ENCODE measurements at regions not wholly inside any gene's neighbourhood (a gene's known extent, or its start where the extent isn't known, plus 50 kb on each side); places are given as distances from the start of the nearest gene placed in this dataset.

DNA sequence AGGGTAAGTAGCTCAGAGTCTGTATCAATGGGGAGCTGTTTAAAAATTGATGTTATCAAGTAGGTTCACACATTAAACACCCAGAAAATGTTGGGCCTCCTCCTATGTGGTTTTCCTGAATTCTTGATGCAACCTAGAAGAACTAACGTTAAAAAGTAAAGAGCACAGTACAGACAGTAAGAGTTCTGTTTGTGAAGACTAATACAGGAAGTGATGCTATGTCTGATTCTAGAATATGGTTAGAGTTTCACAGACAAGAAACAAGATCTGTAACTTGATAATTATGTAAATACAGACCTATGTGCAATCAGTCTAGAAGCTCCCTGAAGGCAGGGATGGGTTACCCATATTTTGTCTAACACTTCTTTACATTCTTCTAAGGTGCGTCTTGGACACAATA lies 214.9 kb upstream of the BTG1 start:
- H3K27ac ChIP-seq (ENCODE audit: extremely low read depth, low read depth, low read length), result no peak overlapping the region
- TF ChIP-seq ZIC2 (tag by site-specific recombination; IDR thresholded peaks at IDR 0.05), result no peak
- TF ChIP-seq, protein P1, sequence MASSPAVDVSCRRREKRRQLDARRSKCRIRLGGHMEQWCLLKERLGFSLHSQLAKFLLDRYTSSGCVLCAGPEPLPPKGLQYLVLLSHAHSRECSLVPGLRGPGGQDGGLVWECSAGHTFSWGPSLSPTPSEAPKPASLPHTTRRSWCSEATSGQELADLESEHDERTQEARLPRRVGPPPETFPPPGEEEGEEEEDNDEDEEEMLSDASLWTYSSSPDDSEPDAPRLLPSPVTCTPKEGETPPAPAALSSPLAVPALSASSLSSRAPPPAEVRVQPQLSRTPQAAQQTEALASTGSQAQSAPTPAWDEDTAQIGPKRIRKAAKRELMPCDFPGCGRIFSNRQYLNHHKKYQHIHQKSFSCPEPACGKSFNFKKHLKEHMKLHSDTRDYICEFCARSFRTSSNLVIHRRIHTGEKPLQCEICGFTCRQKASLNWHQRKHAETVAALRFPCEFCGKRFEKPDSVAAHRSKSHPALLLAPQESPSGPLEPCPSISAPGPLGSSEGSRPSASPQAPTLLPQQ (tag by site-specific recombination; IDR thresholded peaks at IDR 0.05), result no peak
- TF ChIP-seq ZBTB8A (tag by site-specific recombination; IDR thresholded peaks at IDR 0.05), result no peak
- TF ChIP-seq, protein P2, sequence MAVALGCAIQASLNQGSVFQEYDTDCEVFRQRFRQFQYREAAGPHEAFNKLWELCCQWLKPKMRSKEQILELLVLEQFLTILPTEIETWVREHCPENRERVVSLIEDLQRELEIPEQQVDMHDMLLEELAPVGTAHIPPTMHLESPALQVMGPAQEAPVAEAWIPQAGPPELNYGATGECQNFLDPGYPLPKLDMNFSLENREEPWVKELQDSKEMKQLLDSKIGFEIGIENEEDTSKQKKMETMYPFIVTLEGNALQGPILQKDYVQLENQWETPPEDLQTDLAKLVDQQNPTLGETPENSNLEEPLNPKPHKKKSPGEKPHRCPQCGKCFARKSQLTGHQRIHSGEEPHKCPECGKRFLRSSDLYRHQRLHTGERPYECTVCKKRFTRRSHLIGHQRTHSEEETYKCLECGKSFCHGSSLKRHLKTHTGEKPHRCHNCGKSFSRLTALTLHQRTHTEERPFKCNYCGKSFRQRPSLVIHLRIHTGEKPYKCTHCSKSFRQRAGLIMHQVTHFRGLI (tag by site-specific recombination; IDR thresholded peaks at IDR 0.05), result no peak

DNA sequence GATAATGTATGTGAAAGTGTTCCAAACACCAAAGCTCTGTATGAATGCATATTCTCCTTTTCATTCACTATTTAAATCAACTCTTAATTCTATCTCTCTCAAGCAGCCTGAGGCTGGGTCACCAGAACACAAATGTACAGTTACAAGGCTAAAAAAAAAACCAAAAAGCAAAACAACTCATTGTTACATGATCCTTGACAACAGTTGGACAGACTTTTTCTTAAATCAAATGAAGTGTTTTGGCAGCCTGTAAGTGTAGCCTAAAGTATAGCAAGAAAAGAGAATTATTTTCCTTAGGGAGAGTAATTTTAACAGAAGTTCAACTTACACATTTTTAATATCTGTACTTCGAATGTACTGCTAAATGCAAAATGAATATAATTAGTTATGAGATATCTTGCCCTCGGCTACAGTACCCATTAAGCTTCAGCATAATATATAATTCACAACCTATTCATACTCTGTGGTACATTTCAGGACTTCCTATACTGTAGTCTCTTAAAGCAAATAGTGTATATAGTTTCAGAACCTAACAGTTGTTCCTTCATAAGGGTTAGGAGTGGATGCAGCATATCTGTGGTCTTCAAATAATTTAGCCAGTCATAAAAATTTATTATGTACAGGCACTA lies 214.0 kb upstream of the BTG1 start:
- ChIA-PET CTCF (no interaction called here), POLR2A (no interaction called here)
- Histone ChIP-seq H3K9me3 (ENCODE audit: control insufficient read depth, insufficient read depth, low read depth, low read length) (no peaks in the 10 kb centered on the region), H3K27ac (ENCODE audit: extremely low read depth, low read depth, low read length) (no peak overlapping the region), H3K4me3 (ENCODE audit: low read depth, low read length) (no peak overlapping the region), H3K4me1 (ENCODE audit: control insufficient read depth, insufficient read depth, low read length) (no peaks in the 10 kb centered on the region), H3K36me3 (ENCODE audit: control insufficient read depth in 2 of 2, insufficient read depth in 1 of 2, low read length in 2 of 2) (no peaks in the 10 kb centered on the region)
- TF ChIP-seq, protein P3, sequence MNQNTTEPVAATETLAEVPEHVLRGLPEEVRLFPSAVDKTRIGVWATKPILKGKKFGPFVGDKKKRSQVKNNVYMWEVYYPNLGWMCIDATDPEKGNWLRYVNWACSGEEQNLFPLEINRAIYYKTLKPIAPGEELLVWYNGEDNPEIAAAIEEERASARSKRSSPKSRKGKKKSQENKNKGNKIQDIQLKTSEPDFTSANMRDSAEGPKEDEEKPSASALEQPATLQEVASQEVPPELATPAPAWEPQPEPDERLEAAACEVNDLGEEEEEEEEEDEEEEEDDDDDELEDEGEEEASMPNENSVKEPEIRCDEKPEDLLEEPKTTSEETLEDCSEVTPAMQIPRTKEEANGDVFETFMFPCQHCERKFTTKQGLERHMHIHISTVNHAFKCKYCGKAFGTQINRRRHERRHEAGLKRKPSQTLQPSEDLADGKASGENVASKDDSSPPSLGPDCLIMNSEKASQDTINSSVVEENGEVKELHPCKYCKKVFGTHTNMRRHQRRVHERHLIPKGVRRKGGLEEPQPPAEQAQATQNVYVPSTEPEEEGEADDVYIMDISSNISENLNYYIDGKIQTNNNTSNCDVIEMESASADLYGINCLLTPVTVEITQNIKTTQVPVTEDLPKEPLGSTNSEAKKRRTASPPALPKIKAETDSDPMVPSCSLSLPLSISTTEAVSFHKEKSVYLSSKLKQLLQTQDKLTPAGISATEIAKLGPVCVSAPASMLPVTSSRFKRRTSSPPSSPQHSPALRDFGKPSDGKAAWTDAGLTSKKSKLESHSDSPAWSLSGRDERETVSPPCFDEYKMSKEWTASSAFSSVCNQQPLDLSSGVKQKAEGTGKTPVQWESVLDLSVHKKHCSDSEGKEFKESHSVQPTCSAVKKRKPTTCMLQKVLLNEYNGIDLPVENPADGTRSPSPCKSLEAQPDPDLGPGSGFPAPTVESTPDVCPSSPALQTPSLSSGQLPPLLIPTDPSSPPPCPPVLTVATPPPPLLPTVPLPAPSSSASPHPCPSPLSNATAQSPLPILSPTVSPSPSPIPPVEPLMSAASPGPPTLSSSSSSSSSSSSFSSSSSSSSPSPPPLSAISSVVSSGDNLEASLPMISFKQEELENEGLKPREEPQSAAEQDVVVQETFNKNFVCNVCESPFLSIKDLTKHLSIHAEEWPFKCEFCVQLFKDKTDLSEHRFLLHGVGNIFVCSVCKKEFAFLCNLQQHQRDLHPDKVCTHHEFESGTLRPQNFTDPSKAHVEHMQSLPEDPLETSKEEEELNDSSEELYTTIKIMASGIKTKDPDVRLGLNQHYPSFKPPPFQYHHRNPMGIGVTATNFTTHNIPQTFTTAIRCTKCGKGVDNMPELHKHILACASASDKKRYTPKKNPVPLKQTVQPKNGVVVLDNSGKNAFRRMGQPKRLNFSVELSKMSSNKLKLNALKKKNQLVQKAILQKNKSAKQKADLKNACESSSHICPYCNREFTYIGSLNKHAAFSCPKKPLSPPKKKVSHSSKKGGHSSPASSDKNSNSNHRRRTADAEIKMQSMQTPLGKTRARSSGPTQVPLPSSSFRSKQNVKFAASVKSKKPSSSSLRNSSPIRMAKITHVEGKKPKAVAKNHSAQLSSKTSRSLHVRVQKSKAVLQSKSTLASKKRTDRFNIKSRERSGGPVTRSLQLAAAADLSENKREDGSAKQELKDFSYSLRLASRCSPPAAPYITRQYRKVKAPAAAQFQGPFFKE (tag by site-specific recombination; IDR thresholded peaks at IDR 0.05; ENCODE audit: borderline replicate concordance), result no peak
- no peak for TF ChIP-seq ZNF140 (tag by site-specific recombination; IDR thresholded peaks at IDR 0.05)
- no peak for TF ChIP-seq ZNF521 (tag by site-specific recombination; IDR thresholded peaks at IDR 0.05)
- no peak for TF ChIP-seq GLI2 (tag by site-specific recombination; IDR thresholded peaks at IDR 0.05; ENCODE audit: borderline replicate concordance, low read depth)
- TF ChIP-seq ZNF629 (tag by site-specific recombination; IDR thresholded peaks at IDR 0.05), result no peak
- TF ChIP-seq PRDM10 (tag by site-specific recombination; IDR thresholded peaks at IDR 0.05), result no peak
- no peak for TF ChIP-seq KLF7 (tag by site-specific recombination; IDR thresholded peaks at IDR 0.05; ENCODE audit: borderline replicate concordance)
- no peak for TF ChIP-seq ZNF394 (tag by site-specific recombination; IDR thresholded peaks at IDR 0.05; ENCODE audit: borderline replicate concordance)
- TF ChIP-seq ZNF416 (tag by site-specific recombination; IDR thresholded peaks at IDR 0.05), result no peak
- TF ChIP-seq, protein P4, sequence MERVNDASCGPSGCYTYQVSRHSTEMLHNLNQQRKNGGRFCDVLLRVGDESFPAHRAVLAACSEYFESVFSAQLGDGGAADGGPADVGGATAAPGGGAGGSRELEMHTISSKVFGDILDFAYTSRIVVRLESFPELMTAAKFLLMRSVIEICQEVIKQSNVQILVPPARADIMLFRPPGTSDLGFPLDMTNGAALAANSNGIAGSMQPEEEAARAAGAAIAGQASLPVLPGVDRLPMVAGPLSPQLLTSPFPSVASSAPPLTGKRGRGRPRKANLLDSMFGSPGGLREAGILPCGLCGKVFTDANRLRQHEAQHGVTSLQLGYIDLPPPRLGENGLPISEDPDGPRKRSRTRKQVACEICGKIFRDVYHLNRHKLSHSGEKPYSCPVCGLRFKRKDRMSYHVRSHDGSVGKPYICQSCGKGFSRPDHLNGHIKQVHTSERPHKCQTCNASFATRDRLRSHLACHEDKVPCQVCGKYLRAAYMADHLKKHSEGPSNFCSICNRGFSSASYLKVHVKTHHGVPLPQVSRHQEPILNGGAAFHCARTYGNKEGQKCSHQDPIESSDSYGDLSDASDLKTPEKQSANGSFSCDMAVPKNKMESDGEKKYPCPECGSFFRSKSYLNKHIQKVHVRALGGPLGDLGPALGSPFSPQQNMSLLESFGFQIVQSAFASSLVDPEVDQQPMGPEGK (tag by site-specific recombination; IDR thresholded peaks at IDR 0.05), result no peak

More for the DNA sequence above, 214.9 kb upstream of the BTG1 start:
- ChIA-PET POLR2A (no interaction called here), CTCF (interaction anchor here (0.8 kb wide), 1 partner anchor 979 kb away, joined by 4 read pairs; no protein-coding TSS in a partner anchor)
- no peaks in the 10 kb centered on the region for H3K9me3 ChIP-seq (ENCODE audit: control insufficient read depth, insufficient read depth, low read depth, low read length)
- H3K4me1 ChIP-seq (ENCODE audit: control insufficient read depth, insufficient read depth, low read length), result no peaks in the 10 kb centered on the region
- H3K36me3 ChIP-seq (ENCODE audit: control insufficient read depth in 2 of 2, insufficient read depth in 1 of 2, low read length in 2 of 2), result no peaks in the 10 kb centered on the region
- no peak overlapping the region for H3K4me3 ChIP-seq (ENCODE audit: low read depth, low read length)
